WI38 (cell line): ENCODE measurements at regions not wholly inside any gene's neighbourhood (a gene's known extent, or its start where the extent isn't known, plus 50 kb on each side); places are given as distances from the start of the nearest gene placed in this dataset.

Experiments used
- H3K4me3 ChIP-seq: 2 replicates; pipeline ENCODE4 v1.5.1; 2011; ENCODE audit warnings: low read depth, mild to moderate bottlenecking, control low read depth, low read length
- CTCF ChIP-seq: IDR thresholded peaks from 2 replicates; pipeline ENCODE4 v1.5.1; 2012; ENCODE audit warnings: low read depth, mild to moderate bottlenecking, control low read depth, low read length

- no peak overlapping the region for H3K4me3 ChIP-seq
- TF ChIP-seq CTCF: no peak
Measured at GRCh38 chrX:63466690-63467089, 115.6 kb upstream of the SPIN4 start.

GRCh38 chrX:63458981-63459380 lies 107.8 kb upstream of the SPIN4 start:
- no peak for TF ChIP-seq CTCF
- H3K4me3 ChIP-seq: no peak overlapping the region

- no peak overlapping the region for H3K4me3 ChIP-seq
- no peak for TF ChIP-seq CTCF
Measured at GRCh38 chrX:63453571-63453970, 102.4 kb upstream of the SPIN4 start.

GRCh38 chrX:63441717-63442116 lies 90.6 kb upstream of the SPIN4 start:
- TF ChIP-seq CTCF: no peak

GRCh38 chrX:63439580-63439979 lies 88.4 kb upstream of the SPIN4 start:
- no peak overlapping the region for H3K4me3 ChIP-seq

More at GRCh38 chrX:63441717-63442116, 90.6 kb upstream of the SPIN4 start:
- H3K4me3 ChIP-seq: no peak overlapping the region

GRCh38 chrX:63436865-63437264 lies 85.7 kb upstream of the SPIN4 start:
- no peak for TF ChIP-seq CTCF
- no peak overlapping the region for H3K4me3 ChIP-seq

More at GRCh38 chrX:63439580-63439979, 88.4 kb upstream of the SPIN4 start:
- TF ChIP-seq CTCF: no peak

- no peak for TF ChIP-seq CTCF
- H3K4me3 ChIP-seq: no peak overlapping the region
Measured at GRCh38 chrX:63434665-63435064, 83.5 kb upstream of the SPIN4 start.
